ENCODE measurements at regions not wholly inside any gene's neighbourhood (a gene's known extent, or its start where the extent isn't known, plus 50 kb on each side); places are given as distances from the start of the nearest gene placed in this dataset.

DNA sequence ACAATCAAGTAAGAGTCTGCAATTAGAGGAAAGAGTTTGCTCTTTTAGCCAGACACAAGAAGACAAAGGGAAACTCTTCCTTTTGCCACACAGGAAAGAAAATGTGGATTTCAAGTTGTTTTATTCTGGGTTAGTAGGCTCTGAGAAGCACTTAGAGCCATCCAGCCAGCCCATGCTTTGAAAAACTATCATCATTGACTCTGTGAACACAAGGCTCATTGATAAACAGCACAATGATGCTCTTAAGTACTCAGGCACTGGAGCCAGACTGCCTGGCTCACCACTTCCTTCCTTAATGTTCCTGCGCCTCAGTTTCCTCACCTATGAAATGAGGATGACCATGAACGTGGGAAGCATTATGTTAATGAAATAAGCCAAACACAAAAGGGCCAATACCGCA lies 150.2 kb upstream of the EEA1 start:
- no peak overlapping the region for H3K27ac ChIP-seq
- H3K4me1 ChIP-seq = no peaks in the 10 kb centered on the region
- intact Hi-C loops (cut with DNase I; ENCODE audit: low total_unique reads) = no loop called here
- H3K36me3 ChIP-seq = no peaks in the 10 kb centered on the region
- TF ChIP-seq, protein P1, sequence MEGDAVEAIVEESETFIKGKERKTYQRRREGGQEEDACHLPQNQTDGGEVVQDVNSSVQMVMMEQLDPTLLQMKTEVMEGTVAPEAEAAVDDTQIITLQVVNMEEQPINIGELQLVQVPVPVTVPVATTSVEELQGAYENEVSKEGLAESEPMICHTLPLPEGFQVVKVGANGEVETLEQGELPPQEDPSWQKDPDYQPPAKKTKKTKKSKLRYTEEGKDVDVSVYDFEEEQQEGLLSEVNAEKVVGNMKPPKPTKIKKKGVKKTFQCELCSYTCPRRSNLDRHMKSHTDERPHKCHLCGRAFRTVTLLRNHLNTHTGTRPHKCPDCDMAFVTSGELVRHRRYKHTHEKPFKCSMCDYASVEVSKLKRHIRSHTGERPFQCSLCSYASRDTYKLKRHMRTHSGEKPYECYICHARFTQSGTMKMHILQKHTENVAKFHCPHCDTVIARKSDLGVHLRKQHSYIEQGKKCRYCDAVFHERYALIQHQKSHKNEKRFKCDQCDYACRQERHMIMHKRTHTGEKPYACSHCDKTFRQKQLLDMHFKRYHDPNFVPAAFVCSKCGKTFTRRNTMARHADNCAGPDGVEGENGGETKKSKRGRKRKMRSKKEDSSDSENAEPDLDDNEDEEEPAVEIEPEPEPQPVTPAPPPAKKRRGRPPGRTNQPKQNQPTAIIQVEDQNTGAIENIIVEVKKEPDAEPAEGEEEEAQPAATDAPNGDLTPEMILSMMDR (IDR thresholded peaks at IDR 0.05) = no peak
- TF ChIP-seq POLR2A (IDR thresholded peaks at IDR 0.05) = no peak
- no peaks in the 10 kb centered on the region for H3K9me3 ChIP-seq
- no peak for DNase-seq
- no peak overlapping the region for H3K4me3 ChIP-seq
- H3K27me3 ChIP-seq = no peaks in the 10 kb centered on the region

DNA sequence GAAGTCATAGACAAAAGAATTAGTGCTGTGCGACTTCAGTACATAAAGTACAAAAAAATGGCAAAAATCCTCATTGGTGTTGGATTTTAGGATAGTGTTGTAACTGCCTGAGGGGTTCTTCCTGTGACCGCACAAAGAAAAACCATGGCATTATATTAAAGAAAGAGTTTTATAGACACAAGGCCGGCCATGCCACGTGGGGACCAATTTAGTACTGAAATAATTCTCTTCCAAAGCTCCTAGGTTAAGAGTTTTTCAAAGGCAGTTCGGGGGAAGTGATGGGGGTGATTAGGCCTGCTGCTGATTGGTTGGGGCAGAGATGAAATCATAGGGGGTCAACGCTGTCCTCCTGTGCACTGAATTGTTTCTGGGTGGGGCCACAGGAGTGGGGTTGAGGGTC lies 150.9 kb upstream of the EEA1 start:
- H3K27ac ChIP-seq = no peak overlapping the region
- H3K9me3 ChIP-seq = no peaks in the 10 kb centered on the region
- H3K4me1 ChIP-seq = no peaks in the 10 kb centered on the region
- no peaks in the 10 kb centered on the region for H3K27me3 ChIP-seq
- no peaks in the 10 kb centered on the region for H3K36me3 ChIP-seq
- TF ChIP-seq, protein P1 (IDR thresholded peaks at IDR 0.05) = no peak
- no peak for TF ChIP-seq POLR2A (IDR thresholded peaks at IDR 0.05)
- DNase-seq = no peak
- intact Hi-C loops (cut with DNase I; ENCODE audit: low total_unique reads) = no loop called here
- no peak overlapping the region for H3K4me3 ChIP-seq

DNA sequence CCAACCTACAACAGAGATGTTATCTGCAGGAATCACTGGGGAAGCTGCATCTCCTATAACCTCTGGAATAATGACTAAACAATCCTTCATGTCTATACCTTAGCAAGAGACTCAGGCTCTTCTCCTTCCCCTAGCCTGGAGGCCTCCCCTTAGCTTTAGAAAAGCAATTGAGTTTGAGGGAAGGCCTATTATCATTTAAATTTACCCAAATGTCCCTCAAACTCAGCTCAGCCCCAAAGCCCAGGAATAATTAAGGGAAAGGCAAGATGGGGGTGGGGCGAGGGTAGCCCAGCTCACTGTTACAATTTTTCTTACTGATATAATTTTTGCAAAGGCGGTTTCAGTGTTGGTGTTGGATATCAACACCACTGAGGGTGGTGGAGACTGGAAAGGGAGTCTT lies 151.4 kb upstream of the EEA1 start:
- Histone ChIP-seq H3K27me3 (no peaks in the 10 kb centered on the region), H3K27ac (no peak overlapping the region), H3K9me3 (no peaks in the 10 kb centered on the region), H3K4me3 (no peak overlapping the region), H3K4me1 (no peaks in the 10 kb centered on the region), H3K36me3 (no peaks in the 10 kb centered on the region)
- no peak for TF ChIP-seq POLR2A (IDR thresholded peaks at IDR 0.05)
- TF ChIP-seq, protein P1 (IDR thresholded peaks at IDR 0.05) = no peak
- no peak for DNase-seq
- intact Hi-C loops (cut with DNase I; ENCODE audit: low total_unique reads) = no loop called here

DNA sequence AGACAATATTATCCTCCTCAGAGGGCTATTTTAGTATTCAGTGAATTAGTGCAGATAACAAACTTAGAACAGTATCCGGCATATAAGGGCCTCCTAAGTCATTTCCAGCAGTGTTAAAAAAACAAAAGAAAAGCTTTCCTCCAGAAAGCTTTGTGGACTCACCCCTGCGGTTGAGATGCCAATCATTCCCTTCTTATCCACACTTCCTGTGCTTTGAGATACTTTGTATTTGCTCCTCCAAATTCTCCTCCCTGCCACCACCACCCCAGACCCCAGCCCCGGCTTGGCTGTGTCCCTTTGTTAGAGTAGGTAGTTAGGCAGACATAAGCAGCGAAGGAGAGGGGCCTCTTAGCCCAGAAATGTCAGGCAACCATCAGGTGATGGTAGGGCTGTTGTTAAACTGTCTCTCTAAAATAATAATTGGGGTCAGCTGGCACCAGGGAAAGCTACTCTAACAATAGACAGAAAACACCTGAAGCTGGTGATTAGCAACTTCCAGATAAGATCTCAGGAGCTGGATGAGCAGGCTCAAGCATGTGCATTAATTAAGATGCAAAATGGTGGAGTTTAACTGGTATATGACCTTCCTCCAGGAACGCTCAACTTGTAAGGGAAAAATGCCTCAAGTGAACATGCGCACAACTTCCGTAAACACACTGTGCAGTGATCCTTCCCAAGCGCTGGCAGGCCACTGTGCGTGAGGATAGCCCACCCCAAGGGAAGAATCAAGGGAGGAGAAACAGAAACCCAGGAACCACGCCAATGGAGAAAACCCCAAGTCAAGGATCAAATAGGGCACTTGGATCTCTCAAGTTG lies 152.1 kb upstream of the EEA1 start:
- intact Hi-C loops (cut with DNase I; ENCODE audit: low total_unique reads) = no loop called here
- Histone ChIP-seq H3K27ac (no peak overlapping the region), H3K27me3 (no peaks in the 10 kb centered on the region), H3K4me1 (no peaks in the 10 kb centered on the region), H3K9me3 (no peaks in the 10 kb centered on the region), H3K4me3 (no peak overlapping the region), H3K36me3 (no peaks in the 10 kb centered on the region)
- no peak for DNase-seq
- TF ChIP-seq POLR2A (IDR thresholded peaks at IDR 0.05) = no peak
- TF ChIP-seq, protein P1 (IDR thresholded peaks at IDR 0.05) = no peak

DNA sequence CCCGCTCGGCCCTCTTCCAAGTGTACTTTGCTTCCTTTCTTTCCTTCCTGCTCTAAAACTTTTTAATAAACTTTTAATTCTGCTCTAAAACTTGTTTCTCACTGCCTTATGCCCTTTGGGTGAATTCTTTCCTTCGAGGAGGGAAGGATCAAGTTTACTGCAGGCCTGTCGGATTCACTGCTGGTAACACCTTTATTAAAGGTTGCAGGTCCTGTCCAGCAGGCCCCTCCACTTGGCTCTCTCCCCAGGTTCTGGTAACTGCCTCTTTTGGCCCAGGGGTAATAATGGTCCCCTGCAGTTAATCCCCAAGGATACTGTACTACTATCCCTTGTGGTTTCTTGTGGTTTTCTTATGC lies 152.7 kb upstream of the EEA1 start:
- TF ChIP-seq, protein P1 (IDR thresholded peaks at IDR 0.05) = no peak
- no peak for TF ChIP-seq POLR2A (IDR thresholded peaks at IDR 0.05)
- Histone ChIP-seq H3K36me3 (no peaks in the 10 kb centered on the region), H3K27me3 (no peaks in the 10 kb centered on the region), H3K9me3 (no peaks in the 10 kb centered on the region), H3K4me1 (no peaks in the 10 kb centered on the region), H3K4me3 (no peak overlapping the region), H3K27ac (no peak overlapping the region)
- intact Hi-C loops (cut with DNase I; ENCODE audit: low total_unique reads) = no loop called here
- DNase-seq = no peak

All from uterus (tissue), 3 donors.